Small intestine (tissue), 7 donors: ENCODE measurements at regions not wholly inside any gene's neighbourhood (a gene's known extent, or its start where the extent isn't known, plus 50 kb on each side); places are given as distances from the start of the nearest gene placed in this dataset.
"Not testable (repeated sequence)": the region's sequence is repeated elsewhere in the genome, so short reads cannot be mapped to it uniquely, and the experiment has no call there.

Experiments used
- DNase-seq, 2 donors: peaks; one replicate each; pipeline versions ENCODE4 v3.0.0 to v3.0.0-alpha.2; 2013
- FAIRE-seq: peaks from 2 replicates; lab custom pipeline; 2012; peaks lifted over from hg19 to GRCh38; lab: Jason Lieb, UNC
- H3K27ac ChIP-seq, 3 donors: one replicate each; pipeline ENCODE4 v1.5.1; 2013; ENCODE audit warnings: low read length in 2 of 3, mild to moderate bottlenecking in 2 of 3, control low read depth in 1 of 3, inconsistent platforms in 1 of 3, low read depth in 1 of 3, moderate library complexity in 1 of 3
- H3K27me3 ChIP-seq, 3 donors: one replicate each; pipeline ENCODE4 v1.6.1; 2013; ENCODE audit warnings: low read length in 3 of 3, inconsistent platforms in 1 of 3; ENCODE audit not compliant: control insufficient read depth in 3 of 3, insufficient read depth in 3 of 3
- H3K36me3 ChIP-seq, 3 donors: one replicate each; pipeline ENCODE4 v1.6.1; 2013; ENCODE audit warnings: low read length in 3 of 3, inconsistent platforms in 1 of 3, low read depth in 1 of 3, mild to moderate bottlenecking in 1 of 3, moderate library complexity in 1 of 3; ENCODE audit not compliant: control insufficient read depth in 3 of 3, insufficient read depth in 2 of 3
- H3K4me1 ChIP-seq, 3 donors: one replicate each; pipeline ENCODE4 v1.6.1; 2013; ENCODE audit warnings: low read length in 2 of 3, inconsistent platforms in 1 of 3, low read depth in 1 of 3, mild to moderate bottlenecking in 1 of 3, moderate library complexity in 1 of 3; ENCODE audit not compliant: control insufficient read depth in 3 of 3, insufficient read depth in 2 of 3
- H3K4me3 ChIP-seq, 3 donors: one replicate each; pipeline ENCODE4 v1.5.1; 2013; ENCODE audit warnings: low read length in 3 of 3, control low read depth in 1 of 3, inconsistent platforms in 1 of 3, low read depth in 1 of 3, mild to moderate bottlenecking in 1 of 3, moderate library complexity in 1 of 3
- H3K9me3 ChIP-seq, 2 donors: one replicate each; pipeline ENCODE4 v1.6.1; 2013; ENCODE audit warnings: low read depth in 1 of 2, low read length in 1 of 2; ENCODE audit not compliant: control insufficient read depth in 2 of 2, insufficient read depth in 1 of 2
- WGBS, 3 donors: extraction: QIAGEN DNeasy Blood & Tissue Kit; methylation state at CpG; one replicate each; pipeline ENCODE4 v1.1.7; 2013; 5-methylcytosine and 5-hydroxymethylcytosine counted together
- donor health status: healthy with polysubstance abuse.
- donor health status: control.
- donor health status: control.
- donor health status: Bipolar disorder and iron deficiency.
- donor health status: healthy.

DNA sequence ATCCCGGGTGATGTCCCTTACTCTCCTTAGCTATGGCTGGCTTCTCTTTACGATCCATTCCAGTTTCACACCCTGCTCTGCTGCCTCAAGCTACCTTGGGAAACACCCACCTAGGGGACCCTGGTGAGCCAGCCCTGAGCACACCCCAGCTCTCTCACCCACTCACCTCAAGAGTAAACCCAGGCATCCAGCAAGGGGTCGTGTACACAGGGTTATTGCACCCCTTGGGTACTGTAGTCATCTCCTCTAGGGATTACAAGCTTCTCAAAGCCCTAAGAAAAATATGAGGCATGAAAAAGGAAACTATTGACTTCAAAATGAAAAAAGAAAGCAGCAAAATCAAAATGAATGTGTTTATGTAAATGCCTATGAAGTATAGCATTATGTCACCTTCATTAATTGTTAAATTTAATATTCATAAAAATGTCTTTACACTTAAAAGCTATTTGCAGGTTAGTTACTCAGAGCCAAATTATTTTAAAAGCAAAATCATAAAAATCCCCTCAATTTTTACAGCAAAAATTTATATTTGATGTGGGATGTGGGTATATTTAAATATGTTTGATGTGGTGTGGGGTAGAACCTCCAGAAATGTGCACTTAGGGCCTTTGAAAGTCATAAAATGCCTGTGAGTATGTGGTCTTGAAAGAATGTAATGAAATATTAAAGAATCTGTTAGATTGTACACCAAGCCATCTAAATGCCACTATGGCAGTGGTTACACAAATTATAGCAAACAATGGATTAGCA, 190.3 kb downstream of the C1orf94 start:
- Histone ChIP-seq H3K9me3 (no peaks in the 10 kb centered on the region), H3K4me3 (no peak overlapping the region), H3K36me3 (no peaks in the 10 kb centered on the region), H3K27ac (no peak overlapping the region), H3K4me1 (no peaks in the 10 kb centered on the region), H3K27me3 (peaks cover 0 to 11% (median 0%) of the 10 kb centered on the region in 3 donors)
- 48 to 65% (median 51%) methylated on average over 3 of the region's 3 CpGs for WGBS, 3 donors
- FAIRE-seq (no peak), DNase-seq (no peak)

GRCh38 chr1:34367954-34368353, 191.2 kb downstream of the C1orf94 start:
- H3K27ac ChIP-seq = no peak overlapping the region
- WGBS, 3 donors = 47 to 62% (median 57%) methylated on average over 6 of the region's 6 CpGs
- DNase-seq (no peak), FAIRE-seq (no peak)
- no peak overlapping the region for H3K4me3 ChIP-seq
- H3K9me3 ChIP-seq = no peaks in the 10 kb centered on the region
- peaks cover 0 to 11% (median 0%) of the 10 kb centered on the region in 3 donors for H3K27me3 ChIP-seq
- H3K36me3 ChIP-seq = no peaks in the 10 kb centered on the region
- no peaks in the 10 kb centered on the region for H3K4me1 ChIP-seq

- no peak for FAIRE-seq
- Histone ChIP-seq H3K4me1 (no peaks in the 10 kb centered on the region), H3K27ac (no peak overlapping the region), H3K9me3 (no peaks in the 10 kb centered on the region), H3K27me3 (peaks cover 0 to 11% (median 0%) of the 10 kb centered on the region in 3 donors), H3K4me3 (no peak overlapping the region), H3K36me3 (no peaks in the 10 kb centered on the region)
- 82 to 86% (median 85%) methylated on average over 10 of the region's 10 CpGs for WGBS, 3 donors
- no peak for DNase-seq
These were observed 193.2 kb downstream of the C1orf94 start for GRCh38 chr1:34369701-34370455.

GRCh38 chr1:34370748-34371147, 194.0 kb downstream of the C1orf94 start:
- no peak for FAIRE-seq
- DNase-seq = no peak
- H3K4me3 ChIP-seq = no peak overlapping the region
- H3K27me3 ChIP-seq = peaks cover 0 to 8% (median 0%) of the 10 kb centered on the region in 3 donors
- H3K4me1 ChIP-seq = no peaks in the 10 kb centered on the region
- 77 to 81% (median 81%) methylated on average over 4 of the region's 4 CpGs for WGBS, 3 donors
- no peak overlapping the region for H3K27ac ChIP-seq
- no peaks in the 10 kb centered on the region for H3K9me3 ChIP-seq
- H3K36me3 ChIP-seq = no peaks in the 10 kb centered on the region

DNA sequence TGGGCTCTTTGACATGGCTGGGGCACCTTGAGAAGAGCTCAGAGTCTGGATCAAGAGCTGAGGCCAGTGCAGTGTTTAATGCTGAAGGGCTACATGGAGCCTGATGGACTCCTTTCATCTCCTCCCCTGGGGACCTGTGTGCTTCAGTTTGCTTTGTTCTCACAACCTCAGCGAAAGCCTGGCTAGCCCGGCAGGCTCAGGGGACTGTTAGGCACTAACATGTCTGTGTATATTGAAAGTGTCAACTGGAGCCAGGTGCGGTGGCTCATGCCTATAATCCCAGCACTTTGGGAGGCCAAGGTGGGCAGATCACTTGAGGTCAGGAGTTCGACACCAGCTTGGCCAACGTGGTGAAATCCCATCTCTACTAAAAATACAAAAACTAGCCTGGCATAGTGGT, 194.5 kb downstream of the C1orf94 start:
- H3K9me3 ChIP-seq, H3K36me3 ChIP-seq, H3K4me1 ChIP-seq, H3K27ac ChIP-seq, FAIRE-seq, H3K4me3 ChIP-seq, H3K27me3 ChIP-seq, DNase-seq: not testable (repeated sequence)
- WGBS, 3 donors = 69 to 73% (median 72%) methylated on average over 5 of the region's 5 CpGs

DNA sequence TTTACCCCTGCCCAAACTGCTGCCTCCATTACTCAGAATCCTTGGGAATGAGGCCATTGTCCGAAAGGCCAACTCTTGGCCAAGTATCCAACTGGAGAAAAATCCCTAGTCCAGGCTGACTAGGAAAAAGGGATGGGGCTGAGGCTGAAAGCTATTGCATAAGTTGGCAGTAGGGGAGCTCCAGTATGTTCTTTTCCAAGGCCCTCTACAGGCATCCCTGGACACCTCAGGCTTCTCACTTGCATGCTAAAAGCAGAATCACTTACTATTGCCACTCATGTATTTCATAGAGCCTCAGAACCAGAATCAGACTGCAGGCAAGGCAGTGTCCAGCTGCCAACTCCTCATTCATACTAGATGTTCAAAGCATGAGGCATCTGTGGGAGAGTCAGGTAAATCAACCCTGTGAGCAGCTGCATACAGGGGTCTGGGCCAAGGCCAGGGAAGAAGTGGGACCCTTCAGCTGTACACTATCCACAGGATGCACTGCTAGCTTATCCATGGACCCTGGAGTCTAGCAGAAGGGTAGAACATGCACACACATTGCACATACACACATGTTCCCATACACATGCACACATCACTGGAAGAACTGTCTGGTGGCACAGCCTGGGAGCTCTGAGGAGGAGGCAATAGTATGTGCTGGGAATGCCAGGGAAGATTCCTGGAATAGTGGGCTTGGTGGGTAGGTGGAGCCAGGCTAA, 195.3 kb downstream of the C1orf94 start:
- no peak overlapping the region for H3K27ac ChIP-seq
- FAIRE-seq (no peak), DNase-seq (no peak)
- no peaks in the 10 kb centered on the region for H3K4me1 ChIP-seq
- no peaks in the 10 kb centered on the region for H3K36me3 ChIP-seq
- no peak overlapping the region for H3K4me3 ChIP-seq
- 35 to 84% (median 68%) methylated on average over 1 of the region's 1 CpG for WGBS, 3 donors
- H3K9me3 ChIP-seq = no peaks in the 10 kb centered on the region
- peaks cover 0 to 8% (median 0%) of the 10 kb centered on the region in 3 donors for H3K27me3 ChIP-seq

DNA sequence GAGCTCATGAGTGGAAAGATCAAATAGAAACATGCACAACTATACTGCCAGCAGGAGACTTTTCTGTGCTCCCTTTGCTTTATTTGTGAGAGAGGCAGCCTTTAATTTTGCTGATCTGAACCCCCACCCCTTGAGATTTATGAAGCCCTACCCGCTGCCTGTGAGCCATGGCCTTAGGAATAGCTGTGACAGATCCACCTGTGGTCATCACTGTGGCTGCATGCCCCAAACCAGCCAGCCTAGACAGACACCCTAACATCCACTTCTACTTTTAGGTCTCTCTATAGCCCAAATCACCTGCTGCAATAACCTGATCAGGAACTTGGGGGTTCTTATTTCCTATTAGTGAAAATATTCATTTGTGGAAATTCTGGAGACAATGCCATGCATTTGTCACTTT, 196.2 kb downstream of the C1orf94 start:
- Histone ChIP-seq H3K4me1 (no peaks in the 10 kb centered on the region), H3K9me3 (no peaks in the 10 kb centered on the region), H3K36me3 (no peaks in the 10 kb centered on the region), H3K27ac (no peak overlapping the region), H3K4me3 (no peak overlapping the region), H3K27me3 (peaks cover 0 to 8% (median 0%) of the 10 kb centered on the region in 3 donors)
- 64 to 70% (median 65%) methylated on average over 1 of the region's 1 CpG for WGBS, 3 donors
- no peak for FAIRE-seq
- DNase-seq = no peak

DNA sequence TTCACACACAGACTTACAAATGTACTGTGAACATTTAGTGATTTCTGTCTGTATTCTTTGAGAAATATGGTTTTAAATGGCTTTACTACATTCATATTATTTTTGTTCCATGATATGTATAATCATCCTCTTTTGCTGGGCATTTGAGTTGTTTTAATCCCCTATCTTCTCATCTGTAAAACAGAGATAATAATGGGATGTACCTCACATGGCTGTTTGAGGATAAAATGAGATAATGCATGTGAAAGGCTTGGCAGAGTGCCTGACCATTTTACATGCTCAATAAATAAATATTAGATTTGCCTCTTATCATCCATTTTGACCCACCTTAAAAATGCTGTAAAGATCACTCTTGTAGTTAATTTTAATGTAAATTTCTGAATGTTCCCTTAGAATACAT, 197.2 kb downstream of the C1orf94 start:
- no peak overlapping the region for H3K27ac ChIP-seq
- no peaks in the 10 kb centered on the region for H3K4me1 ChIP-seq
- FAIRE-seq (no peak), DNase-seq (no peak)
- peaks cover 0 to 5% (median 3%) of the 10 kb centered on the region in 3 donors for H3K27me3 ChIP-seq
- no peaks in the 10 kb centered on the region for H3K9me3 ChIP-seq
- H3K4me3 ChIP-seq = no peak overlapping the region
- H3K36me3 ChIP-seq = no peaks in the 10 kb centered on the region
